ENCODE measurements at regions not wholly inside any gene's neighbourhood (a gene's known extent, or its start where the extent isn't known, plus 50 kb on each side); places are given as distances from the start of the nearest gene placed in this dataset.
A peak's percentile ranks its signal among the peaks of the same experiment; 100 is the strongest.
"Not testable (repeated sequence)": the region's sequence is repeated elsewhere in the genome, so short reads cannot be mapped to it uniquely, and the experiment has no call there.

DNA sequence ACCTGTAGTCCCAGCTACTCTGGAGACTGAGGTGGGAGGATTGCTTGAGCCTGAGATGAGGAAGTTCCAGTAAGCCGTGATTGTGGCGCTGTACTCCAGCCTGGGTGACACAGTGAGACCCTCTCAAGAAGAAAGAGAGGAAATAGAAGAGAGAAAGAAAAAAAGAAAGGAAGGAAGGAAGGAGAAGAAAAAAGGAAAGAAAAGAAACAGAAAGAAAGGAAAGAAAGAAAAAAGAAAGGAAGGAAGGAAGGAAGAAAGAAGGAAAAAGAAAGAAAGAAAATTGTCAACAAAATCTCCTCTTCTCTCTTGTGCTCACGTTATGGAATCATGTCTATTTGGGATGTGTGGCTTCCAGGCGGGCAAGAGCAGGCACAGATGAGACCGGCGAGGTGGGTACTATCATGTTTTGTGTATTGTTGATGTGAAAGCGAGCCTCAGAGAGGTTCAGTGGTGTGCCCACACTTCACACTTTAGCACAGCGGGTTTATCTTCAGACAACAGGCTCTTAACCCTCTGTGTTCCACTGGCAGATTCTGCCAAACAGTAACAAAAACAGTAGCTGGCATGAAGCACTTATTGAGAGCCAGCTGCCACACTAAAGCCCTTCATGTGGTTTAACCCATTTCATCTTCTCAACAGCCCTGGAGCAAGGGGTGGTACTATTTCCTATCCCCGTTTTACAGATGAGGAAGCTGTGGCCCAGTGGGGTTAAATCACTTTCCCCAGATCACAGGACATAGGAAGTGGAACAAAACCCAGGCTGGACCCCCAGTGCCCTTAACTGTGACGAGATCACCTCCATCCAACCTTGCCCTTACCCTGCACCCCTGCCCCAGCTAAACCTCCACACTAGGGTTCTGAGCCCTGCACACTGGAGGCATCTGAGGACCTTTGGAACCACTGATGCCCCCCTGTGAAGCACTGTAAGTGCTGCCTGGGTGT is 94.7 kb upstream of the TARDBP start:
- H3K4me2 ChIP-seq (ENCODE audit: unreplicated experiment): no peak overlapping the region
- no peak overlapping the region for H3K4me3 ChIP-seq
- 39 to 43% methylated on average over 10 of the region's 10 CpGs for WGBS, 2 experiments (ENCODE audit: low coverage in 1 of 2, low lambda C conversion rate in 2 of 2, missing lambda C conversion rate in 2 of 2)
- no peaks in the 10 kb centered on the region for H3K79me2 ChIP-seq (ENCODE audit: insufficient read depth)
- no peaks in the 10 kb centered on the region for H3K9me2 ChIP-seq (ENCODE audit: insufficient read depth)
- peaks cover 29% of the 10 kb centered on the region for H3K27me3 ChIP-seq (replicated peaks; ENCODE audit: insufficient read depth)
- no peak overlapping the region for H2AFZ ChIP-seq
- H3F3A ChIP-seq (ENCODE audit: insufficient read depth): no peaks in the 10 kb centered on the region
- no peak overlapping the region for H3K27ac ChIP-seq
- in situ Hi-C loops (cut with MboI): no loop called here
- no peak for DNase-seq
- TF ChIP-seq EZH2phosphoT487 (IDR thresholded peaks at IDR 0.05; ENCODE audit: insufficient read depth, low read depth): no peak
- no peak for TF ChIP-seq EZH2 (IDR thresholded peaks at IDR 0.05; ENCODE audit: insufficient read depth, poor library complexity, severe bottlenecking)
- no peaks in the 10 kb centered on the region for H4K20me1 ChIP-seq (ENCODE audit: insufficient read depth)
- H3K9ac ChIP-seq: no peak overlapping the region
- no peaks in the 10 kb centered on the region for H3K36me3 ChIP-seq (ENCODE audit: low read depth)
- H3K9me3 ChIP-seq (ENCODE audit: low read depth): no peaks in the 10 kb centered on the region
- peaks cover 3% of the 10 kb centered on the region; the same call in 1 of the 2 replicates for H3K4me1 ChIP-seq (ENCODE audit: insufficient read depth)

DNA sequence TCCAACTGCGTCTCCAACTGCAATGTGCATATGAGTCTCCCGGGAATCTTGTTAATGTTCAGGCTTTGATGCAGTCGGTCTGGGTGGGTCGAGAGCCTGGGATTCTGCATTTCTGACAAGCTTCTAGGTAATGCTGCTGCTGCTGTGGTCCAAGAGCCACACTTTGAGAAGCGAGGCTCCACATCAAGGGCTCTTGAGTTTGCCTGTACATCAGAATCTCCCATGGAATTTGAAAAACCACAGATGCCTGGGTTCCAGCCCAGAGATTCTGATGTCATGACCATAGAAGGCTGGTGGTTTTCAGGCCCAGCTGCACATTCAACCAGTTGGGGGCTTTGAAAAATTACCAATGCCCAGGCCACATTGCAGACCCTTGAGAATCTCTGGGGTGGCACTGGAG is 93.9 kb upstream of the TARDBP start:
- no peak for TF ChIP-seq EZH2phosphoT487 (IDR thresholded peaks at IDR 0.05; ENCODE audit: insufficient read depth, low read depth)
- TF ChIP-seq EZH2 (IDR thresholded peaks at IDR 0.05; ENCODE audit: insufficient read depth, poor library complexity, severe bottlenecking): no peak
- Histone ChIP-seq H3K4me2 (ENCODE audit: unreplicated experiment) (no peak overlapping the region), H3K36me3 (ENCODE audit: low read depth) (no peaks in the 10 kb centered on the region), H3K9me3 (ENCODE audit: low read depth) (no peaks in the 10 kb centered on the region), H3K27me3 (replicated peaks; ENCODE audit: insufficient read depth) (peaks cover 29% of the 10 kb centered on the region), H3K9ac (no peak overlapping the region), H3F3A (ENCODE audit: insufficient read depth) (no peaks in the 10 kb centered on the region), H4K20me1 (ENCODE audit: insufficient read depth) (no peaks in the 10 kb centered on the region), H3K9me2 (ENCODE audit: insufficient read depth) (no peaks in the 10 kb centered on the region), H3K4me1 (ENCODE audit: insufficient read depth) (peaks cover 3% of the 10 kb centered on the region; the same call in 1 of the 2 replicates), H3K4me3 (no peak overlapping the region), H3K27ac (no peak overlapping the region), H2AFZ (no peak overlapping the region), H3K79me2 (ENCODE audit: insufficient read depth) (no peaks in the 10 kb centered on the region)
- 3 to 8% methylated on average over 5 of the region's 5 CpGs for WGBS, 2 experiments (ENCODE audit: low coverage in 1 of 2, low lambda C conversion rate in 2 of 2, missing lambda C conversion rate in 2 of 2)
- in situ Hi-C loops (cut with MboI): no loop called here
- peak; percentile 66 for DNase-seq

GRCh38 chr1:10920063-10920626 is 92.3 kb upstream of the TARDBP start:
- no peak overlapping the region for H3K4me3 ChIP-seq
- DNase-seq: no peak
- H3K36me3 ChIP-seq (ENCODE audit: low read depth): no peaks in the 10 kb centered on the region
- in situ Hi-C loops (cut with MboI): no loop called here
- H3K9ac ChIP-seq: no peak overlapping the region
- H2AFZ ChIP-seq: no peak overlapping the region
- peaks cover 25% of the 10 kb centered on the region for H3K27me3 ChIP-seq (replicated peaks; ENCODE audit: insufficient read depth)
- no peaks in the 10 kb centered on the region for H3K9me2 ChIP-seq (ENCODE audit: insufficient read depth)
- WGBS, 2 experiments (ENCODE audit: low coverage in 1 of 2, low lambda C conversion rate in 2 of 2, missing lambda C conversion rate in 2 of 2): 57 to 66% methylated on average over 9 of the region's 9 CpGs
- TF ChIP-seq EZH2phosphoT487 (IDR thresholded peaks at IDR 0.05; ENCODE audit: insufficient read depth, low read depth) (no peak), EZH2 (IDR thresholded peaks at IDR 0.05; ENCODE audit: insufficient read depth, poor library complexity, severe bottlenecking) (no peak)
- peaks cover 3% of the 10 kb centered on the region; the same call in 1 of the 2 replicates for H3K4me1 ChIP-seq (ENCODE audit: insufficient read depth)
- no peaks in the 10 kb centered on the region for H3K79me2 ChIP-seq (ENCODE audit: insufficient read depth)
- H4K20me1 ChIP-seq (ENCODE audit: insufficient read depth): no peaks in the 10 kb centered on the region
- no peak overlapping the region for H3K27ac ChIP-seq
- no peak overlapping the region for H3K4me2 ChIP-seq (ENCODE audit: unreplicated experiment)
- no peaks in the 10 kb centered on the region for H3K9me3 ChIP-seq (ENCODE audit: low read depth)
- no peaks in the 10 kb centered on the region for H3F3A ChIP-seq (ENCODE audit: insufficient read depth)

- H3K79me2 ChIP-seq (ENCODE audit: insufficient read depth); in situ Hi-C loops (cut with MboI); H3K9ac ChIP-seq; H3K4me2 ChIP-seq (ENCODE audit: unreplicated experiment); H4K20me1 ChIP-seq (ENCODE audit: insufficient read depth); H3K9me2 ChIP-seq (ENCODE audit: insufficient read depth); H3K9me3 ChIP-seq (ENCODE audit: low read depth); H3K27ac ChIP-seq; H3K4me1 ChIP-seq (ENCODE audit: insufficient read depth); H3K4me3 ChIP-seq; H2AFZ ChIP-seq; H3F3A ChIP-seq (ENCODE audit: insufficient read depth); DNase-seq; H3K36me3 ChIP-seq (ENCODE audit: low read depth): not testable (repeated sequence)
- 72 to 77% methylated on average over 6 to 8 of the region's 8 CpGs for WGBS, 2 experiments (ENCODE audit: low coverage in 1 of 2, low lambda C conversion rate in 2 of 2, missing lambda C conversion rate in 2 of 2)
- H3K27me3 ChIP-seq (replicated peaks; ENCODE audit: insufficient read depth): peaks cover 28% of the 10 kb centered on the region
These were observed 90.0 kb upstream of the TARDBP start for GRCh38 chr1:10922315-10923060.
